Endothelial cell of umbilical vein (primary cell): ENCODE measurements at regions not wholly inside any gene's neighbourhood (a gene's known extent, or its start where the extent isn't known, plus 50 kb on each side); places are given as distances from the start of the nearest gene placed in this dataset.

ENCODE experiments used
- BruUV-seq: library from RNA; stranded (reverse); fragments of 400-500 nt; replicated peaks from 2 replicates; lab custom pipeline; 2021; lab: Mats Ljungman, UMichigan
- CTCF ChIA-PET: fragments of 300-600, 350-600 bp; sonication (Branson Sonifier 250); formaldehyde crosslinking; loops from one replicate; lab custom pipeline; 2021; ENCODE audit warnings: antibody characterized with exemption, inconsistent platforms; lab: Charles Lee
- POLR2A ChIA-PET: fragments of 300-600, 350-600 bp; sonication (Branson Sonifier 250); formaldehyde crosslinking; loops from one replicate; lab custom pipeline; 2021; ENCODE audit warnings: antibody characterized with exemption, inconsistent platforms; lab: Charles Lee
- DNase-seq: peaks from one replicate; pipeline ENCODE4 v3.0.0-alpha.2; 2011; ENCODE audit warnings: low read depth, low spot score
- FAIRE-seq: peaks from 2 replicates; lab custom pipeline; 2011; peaks lifted over from hg19 to GRCh38; lab: Jason Lieb, UNC
- H2AFZ ChIP-seq: 2 replicates; pipeline ENCODE4 v1.6.0; 2012; ENCODE audit warnings: low read depth, low read length, control low read depth, inconsistent platforms
- H3K27ac ChIP-seq: 2 replicates; pipeline ENCODE4 v1.5.1; 2011; ENCODE audit warnings: low read depth, mild to moderate bottlenecking, control low read depth, low read length, moderate library complexity; ENCODE audit not compliant: insufficient read depth
- H3K27me3 ChIP-seq, 2 experiments: 2 replicates each; pipeline versions ENCODE4 v1.6.0 to v1.6.1; 2011; ENCODE audit warnings: low read length in 2 of 2, mixed read lengths in 1 of 2; ENCODE audit not compliant: control insufficient read depth in 2 of 2, insufficient read depth in 2 of 2
- H3K36me3 ChIP-seq, 2 experiments: 2 replicates in 1 of 2; 3 replicates in 1 of 2; pipeline ENCODE4 v1.5.1; 2011; ENCODE audit warnings: low read length in 2 of 2, mild to moderate bottlenecking in 1 of 2, moderate library complexity in 1 of 2; ENCODE audit not compliant: control insufficient read depth in 2 of 2, insufficient read depth in 2 of 2; ENCODE audit errors: extremely low read depth in 1 of 2
- H3K4me1 ChIP-seq: 3 replicates; pipeline ENCODE4 v1.5.1; 2011; ENCODE audit warnings: mild to moderate bottlenecking, low read length; ENCODE audit not compliant: control insufficient read depth, insufficient read depth; ENCODE audit errors: extremely low read depth
- H3K4me2 ChIP-seq: 2 replicates; pipeline ENCODE4 v1.6.1; 2011; ENCODE audit warnings: low read length, control low read depth, mixed read lengths; ENCODE audit not compliant: insufficient read depth
- H3K4me3 ChIP-seq, 3 experiments: fragments of 200-600 bp in 1 of 3; sonication (generic), shearing (Covaris generic) in 1 of 3; replicated peaks in 1 of 3; 2 replicates each; pipeline ENCODE4 v1.5.1; 2011 to 2016; ENCODE audit warnings: control low read depth in 3 of 3, low read length in 3 of 3, mild to moderate bottlenecking in 2 of 3, inconsistent platforms in 1 of 3, low read depth in 1 of 3, moderate library complexity in 1 of 3; ENCODE audit not compliant: insufficient read depth in 1 of 3
- H3K79me2 ChIP-seq: 2 replicates; pipeline ENCODE4 v1.6.0; 2012; ENCODE audit warnings: low read length, inconsistent platforms; ENCODE audit not compliant: control insufficient read depth, insufficient read depth
- H3K9ac ChIP-seq: replicated peaks from 2 replicates; pipeline ENCODE3; 2011; ENCODE audit warnings: low read length, control low read depth; ENCODE audit not compliant: insufficient read depth; ENCODE audit errors: extremely low read depth
- H3K9me1 ChIP-seq: replicated peaks from 3 replicates; pipeline ENCODE4 v1.6.0; 2011; ENCODE audit warnings: mild to moderate bottlenecking, low read length; ENCODE audit not compliant: control insufficient read depth, insufficient read depth; ENCODE audit errors: extremely low read depth
- H3K9me3 ChIP-seq: replicated peaks from 2 replicates; pipeline ENCODE4 v1.5.1; 2012; ENCODE audit warnings: low read length, inconsistent platforms; ENCODE audit not compliant: control insufficient read depth, insufficient read depth
- H4K20me1 ChIP-seq: replicated peaks from 2 replicates; pipeline ENCODE3; 2011; ENCODE audit warnings: mild to moderate bottlenecking, low read length; ENCODE audit not compliant: control insufficient read depth, insufficient read depth; ENCODE audit errors: extremely low read depth
- EZH2 ChIP-seq: IDR thresholded peaks from 2 replicates; pipeline ENCODE4 v1.6.1; 2012; ENCODE audit warnings: borderline replicate concordance, low read depth, mild to moderate bottlenecking, moderate library complexity, low read length, inconsistent platforms; ENCODE audit not compliant: severe bottlenecking
- FOS ChIP-seq: IDR thresholded peaks from 2 replicates; pipeline ENCODE4 v1.6.1; 2011; ENCODE audit warnings: mild to moderate bottlenecking, low read length, moderate library complexity, borderline replicate concordance; ENCODE audit not compliant: insufficient read depth
- GATA2 ChIP-seq: IDR thresholded peaks from 2 replicates; pipeline ENCODE4 v1.7.0; 2011; ENCODE audit warnings: low read depth, mild to moderate bottlenecking, moderate library complexity, mixed read lengths, low read length; ENCODE audit not compliant: insufficient read length, insufficient read depth
- JUN ChIP-seq: IDR thresholded peaks from 2 replicates; pipeline ENCODE4 v1.6.1; 2011; ENCODE audit warnings: borderline replicate concordance, low read depth; ENCODE audit not compliant: insufficient read length, insufficient read depth
- MYC ChIP-seq: IDR thresholded peaks from one replicate; pipeline ENCODE4 v1.6.1; 2011; ENCODE audit warnings: mild to moderate bottlenecking, low read depth, low read length
- POLR2A ChIP-seq: IDR thresholded peaks from 2 replicates; pipeline ENCODE4 v1.6.1; 2012; ENCODE audit warnings: low read depth, mild to moderate bottlenecking, control low read depth, low read length
- POLR2AphosphoS5 ChIP-seq: IDR thresholded peaks from 2 replicates; pipeline ENCODE4 v1.6.1; 2012; ENCODE audit warnings: low read depth, mild to moderate bottlenecking, control low read depth, low read length, moderate library complexity; ENCODE audit not compliant: insufficient read depth
- dilution Hi-C: fragments of 300-500 bp; cut with MboI; formaldehyde crosslinking; loops from one replicate; pipeline ENCODE4 v1.15.0; 2019; ENCODE audit warnings: low sequenced_read_pairs; ENCODE audit not compliant: extremely low pct_ligation_motif_present
- intact Hi-C: fragments of 100-400 bp; cut with micrococcal nuclease; formaldehyde crosslinking; loops from one replicate; pipeline ENCODE4 v1.10.0; 2022
- TF ChIP-seq, protein P1 (sequence below), 2 donors: IDR thresholded peaks; 1 replicate in 1 of 2; 2 replicates in 1 of 2; pipeline ENCODE4 v1.5.1; 2011; ENCODE audit warnings: low read length in 2 of 2, mild to moderate bottlenecking in 2 of 2, moderate library complexity in 2 of 2, control low read depth in 1 of 2, inconsistent platforms in 1 of 2, low read depth in 1 of 2; ENCODE audit not compliant: insufficient read depth in 1 of 2; ENCODE audit errors: extremely low read depth in 1 of 2
- TF ChIP-seq, protein P2 (sequence below): IDR thresholded peaks from 2 replicates; pipeline ENCODE4 v1.6.1; 2011; ENCODE audit not compliant: insufficient read depth, insufficient read length

DNA sequence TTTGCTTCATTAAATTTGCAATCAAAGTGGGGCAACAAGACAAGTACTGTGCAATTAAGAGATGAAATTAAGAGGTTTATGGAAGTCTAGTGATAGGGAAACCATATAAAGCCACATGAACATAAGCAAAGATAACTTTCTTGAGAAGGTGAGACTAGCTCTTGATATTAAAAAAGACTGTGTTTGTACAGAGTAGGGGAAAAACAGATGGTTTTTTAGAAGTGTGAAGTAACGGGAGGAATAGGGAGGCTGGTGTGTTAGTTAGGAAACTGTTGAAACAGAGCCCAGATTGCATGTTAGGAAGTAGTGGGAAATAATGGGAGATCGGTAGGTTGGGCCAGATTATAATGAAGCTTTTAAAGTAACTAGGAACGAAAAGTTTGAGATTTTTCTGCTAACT, 149.8 kb upstream of the FREM2 start:
- FAIRE-seq (no peak), DNase-seq (no peak)
- Histone ChIP-seq H2AFZ (no peak overlapping the region), H3K4me3 (no peak overlapping the region), H3K36me3 (no peaks in the 10 kb centered on the region), H3K79me2 (no peaks in the 10 kb centered on the region), H4K20me1 (no peaks in the 10 kb centered on the region), H3K4me2 (no peak overlapping the region), H3K9me1 (no peaks in the 10 kb centered on the region), H3K9ac (no peak overlapping the region), H3K27ac (no peak overlapping the region), H3K27me3 (no peaks in the 10 kb centered on the region), H3K4me1 (no peaks in the 10 kb centered on the region), H3K9me3 (no peaks in the 10 kb centered on the region)
- dilution Hi-C loops (no loop called here), intact Hi-C loops (no loop called here)
- no TSS peak for BruUV-seq
- CTCF ChIA-PET, result interaction anchor here (0.7 kb wide), 1 partner anchor 10 kb away, joined by 3 read pairs; no protein-coding TSS in a partner anchor
- TF ChIP-seq FOS (no peak), MYC (no peak), GATA2 (no peak), POLR2AphosphoS5 (no peak), POLR2A (no peak), EZH2 (no peak), JUN (no peak)
- TF ChIP-seq, protein P1, sequence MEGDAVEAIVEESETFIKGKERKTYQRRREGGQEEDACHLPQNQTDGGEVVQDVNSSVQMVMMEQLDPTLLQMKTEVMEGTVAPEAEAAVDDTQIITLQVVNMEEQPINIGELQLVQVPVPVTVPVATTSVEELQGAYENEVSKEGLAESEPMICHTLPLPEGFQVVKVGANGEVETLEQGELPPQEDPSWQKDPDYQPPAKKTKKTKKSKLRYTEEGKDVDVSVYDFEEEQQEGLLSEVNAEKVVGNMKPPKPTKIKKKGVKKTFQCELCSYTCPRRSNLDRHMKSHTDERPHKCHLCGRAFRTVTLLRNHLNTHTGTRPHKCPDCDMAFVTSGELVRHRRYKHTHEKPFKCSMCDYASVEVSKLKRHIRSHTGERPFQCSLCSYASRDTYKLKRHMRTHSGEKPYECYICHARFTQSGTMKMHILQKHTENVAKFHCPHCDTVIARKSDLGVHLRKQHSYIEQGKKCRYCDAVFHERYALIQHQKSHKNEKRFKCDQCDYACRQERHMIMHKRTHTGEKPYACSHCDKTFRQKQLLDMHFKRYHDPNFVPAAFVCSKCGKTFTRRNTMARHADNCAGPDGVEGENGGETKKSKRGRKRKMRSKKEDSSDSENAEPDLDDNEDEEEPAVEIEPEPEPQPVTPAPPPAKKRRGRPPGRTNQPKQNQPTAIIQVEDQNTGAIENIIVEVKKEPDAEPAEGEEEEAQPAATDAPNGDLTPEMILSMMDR (IDR thresholded peaks at IDR 0.05; ENCODE audit: extremely low read depth in 1 of 2, insufficient read depth in 1 of 2, low read depth in 1 of 2, low read length in 2 of 2), result no peak
- TF ChIP-seq, protein P2, sequence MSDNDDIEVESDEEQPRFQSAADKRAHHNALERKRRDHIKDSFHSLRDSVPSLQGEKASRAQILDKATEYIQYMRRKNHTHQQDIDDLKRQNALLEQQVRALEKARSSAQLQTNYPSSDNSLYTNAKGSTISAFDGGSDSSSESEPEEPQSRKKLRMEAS, result no peak
- POLR2A ChIA-PET, result no interaction called here
